H1 (cell line): ENCODE measurements at regions not wholly inside any gene's neighbourhood (a gene's known extent, or its start where the extent isn't known, plus 50 kb on each side); places are given as distances from the start of the nearest gene placed in this dataset.
A peak's percentile ranks its signal among the peaks of the same experiment; 100 is the strongest.

Source experiments
- CTCF ChIA-PET: fragments of 300-600 bp; sonication (Branson Sonifier 250); formaldehyde crosslinking; loops from one replicate; lab custom pipeline; 2021; ENCODE audit not compliant: partially characterized antibody; lab: Charles Lee
- POLR2A ChIA-PET: fragments of 300-600 bp; sonication (Branson Sonifier 250); formaldehyde crosslinking; loops from one replicate; lab custom pipeline; 2021; ENCODE audit warnings: inconsistent platforms; ENCODE audit not compliant: partially characterized antibody; lab: Charles Lee
- DNase-seq, 2 experiments: peaks; one replicate each; pipeline versions ENCODE4 v3.0.0 to v3.0.0-alpha.2; 2010 to 2022; ENCODE audit warnings: low spot score in 2 of 2, low read depth in 1 of 2, mixed read lengths in 1 of 2
- FAIRE-seq: peaks from 2 replicates; lab custom pipeline; 2011; peaks lifted over from hg19 to GRCh38; lab: Jason Lieb, UNC
- H2AFZ ChIP-seq: 2 replicates; pipeline ENCODE4 v1.8.1; 2012; ENCODE audit warnings: low read length, inconsistent platforms
- H2AK5ac ChIP-seq: 2 replicates; pipeline ENCODE4 v1.6.1; 2013; ENCODE audit warnings: low read depth, low read length
- H2BK120ac ChIP-seq: replicated peaks from 2 replicates; pipeline ENCODE3; 2013; ENCODE audit warnings: low read depth, low read length, inconsistent platforms
- H2BK12ac ChIP-seq: 2 replicates; pipeline ENCODE4 v1.6.1; 2013; ENCODE audit warnings: low read depth, low read length
- H2BK15ac ChIP-seq: 2 replicates; pipeline ENCODE4 v1.6.1; 2013; ENCODE audit warnings: low read length
- H2BK20ac ChIP-seq: 2 replicates; pipeline ENCODE4 v1.6.1; 2013; ENCODE audit warnings: low read length
- H2BK5ac ChIP-seq: 2 replicates; pipeline ENCODE4 v1.6.1; 2013; ENCODE audit warnings: low read depth, low read length
- H3K14ac ChIP-seq: 2 replicates; pipeline ENCODE4 v1.6.1; 2013; ENCODE audit warnings: inconsistent platforms; ENCODE audit not compliant: insufficient read length
- H3K18ac ChIP-seq: 2 replicates; pipeline ENCODE4 v1.6.1; 2013; ENCODE audit warnings: low read length; ENCODE audit errors: extremely low read depth
- H3K23ac ChIP-seq: 2 replicates; pipeline ENCODE4 v1.6.1; 2013; ENCODE audit warnings: inconsistent platforms; ENCODE audit not compliant: insufficient read length
- H3K23me2 ChIP-seq: 2 replicates; pipeline ENCODE4 v1.6.1; 2013; ENCODE audit warnings: low read depth, low read length
- H3K27ac ChIP-seq: 2 replicates; pipeline ENCODE4 v1.6.1; 2011; ENCODE audit warnings: low read depth, low read length, inconsistent platforms
- H3K27me3 ChIP-seq, 4 experiments: replicated peaks in 1 of 4; 1 replicate in 1 of 4; 2 replicates in 3 of 4; pipeline versions ENCODE4 v1.6.1 to v1.8.1; 2011 to 2013; ENCODE audit warnings: low read length in 3 of 4, mild to moderate bottlenecking in 3 of 4, inconsistent platforms in 2 of 4, mixed read lengths in 2 of 4, moderate library complexity in 1 of 4; ENCODE audit not compliant: control insufficient read depth in 3 of 4, insufficient read depth in 3 of 4; ENCODE audit errors: extremely low read depth in 1 of 4
- H3K36me3 ChIP-seq, 4 experiments: 2 replicates each; pipeline versions ENCODE4 v1.6.1 to v1.8.1; 2011 to 2013; ENCODE audit warnings: mild to moderate bottlenecking in 4 of 4, low read length in 3 of 4, moderate library complexity in 2 of 4, control low read depth in 1 of 4, inconsistent platforms in 1 of 4; ENCODE audit not compliant: insufficient read depth in 4 of 4, control insufficient read depth in 2 of 4
- H3K4ac ChIP-seq: replicated peaks from 2 replicates; pipeline ENCODE3; 2013; ENCODE audit warnings: low read length, low read depth, mixed read lengths, inconsistent platforms; ENCODE audit not compliant: insufficient read length
- H3K4me1 ChIP-seq, 4 experiments: replicated peaks in 1 of 4; 1 replicate in 1 of 4; 2 replicates in 3 of 4; pipeline versions ENCODE4 v1.6.1 to v1.8.1; 2011 to 2013; ENCODE audit warnings: low read length in 3 of 4, inconsistent platforms in 2 of 4, mixed read lengths in 1 of 4; ENCODE audit not compliant: insufficient read depth in 4 of 4, control insufficient read depth in 3 of 4
- H3K4me2 ChIP-seq, 2 experiments: 2 replicates each; pipeline versions ENCODE4 v1.6.1 to v1.8.1; 2011 to 2013; ENCODE audit warnings: low read depth in 2 of 2, low read length in 2 of 2, control low read depth in 1 of 2, inconsistent platforms in 1 of 2, mild to moderate bottlenecking in 1 of 2; ENCODE audit not compliant: insufficient read depth in 1 of 2
- H3K4me3 ChIP-seq, 4 experiments: fragments of 200-600, 300-600 bp in 1 of 4; sonication (generic), shearing (Covaris generic), sonication (Bioruptor Twin) in 1 of 4; 2 replicates each; pipeline versions ENCODE4 v1.5.1 to v1.8.1; 2011 to 2016; ENCODE audit warnings: low read length in 4 of 4, low read depth in 3 of 4, control low read depth in 2 of 4, inconsistent platforms in 2 of 4, mild to moderate bottlenecking in 2 of 4, mixed read lengths in 1 of 4, moderate library complexity in 1 of 4; ENCODE audit not compliant: insufficient read depth in 2 of 4; ENCODE audit errors: extremely low read depth in 1 of 4
- H3K56ac ChIP-seq: replicated peaks from 2 replicates; pipeline ENCODE3; 2013; ENCODE audit warnings: low read depth, mild to moderate bottlenecking, mixed read lengths, low read length, inconsistent platforms; ENCODE audit not compliant: insufficient read length
- H3K79me1 ChIP-seq: 2 replicates; pipeline ENCODE4 v1.6.1; 2013; ENCODE audit warnings: low read depth, low read length, control low read depth
- H3K79me2 ChIP-seq, 2 experiments: 2 replicates each; pipeline versions ENCODE4 v1.6.1 to v1.8.1; 2012 to 2013; ENCODE audit warnings: low read length in 2 of 2, mild to moderate bottlenecking in 2 of 2, inconsistent platforms in 1 of 2; ENCODE audit not compliant: insufficient read depth in 2 of 2, control insufficient read depth in 1 of 2
- H3K9ac ChIP-seq, 4 experiments: replicated peaks in 1 of 4; 1 replicate in 1 of 4; 2 replicates in 3 of 4; pipeline versions ENCODE4 v1.6.1 to v1.8.1; 2011 to 2013; ENCODE audit warnings: low read depth in 3 of 4, low read length in 3 of 4, control low read depth in 2 of 4, mild to moderate bottlenecking in 2 of 4, moderate library complexity in 2 of 4, inconsistent platforms in 1 of 4; ENCODE audit errors: extremely low read depth in 1 of 4
- H3K9me3 ChIP-seq, 2 experiments: 2 replicates each; pipeline versions ENCODE4 v1.6.1 to v1.8.1; 2012 to 2013; ENCODE audit warnings: mild to moderate bottlenecking in 2 of 2, moderate library complexity in 2 of 2, control low read depth in 1 of 2, inconsistent platforms in 1 of 2, low read depth in 1 of 2, low read length in 1 of 2, mixed read lengths in 1 of 2; ENCODE audit not compliant: insufficient read depth in 2 of 2
- H4K20me1 ChIP-seq, 2 experiments: replicated peaks in 1 of 2; 2 replicates each; pipeline versions ENCODE3 to v1.8.1; 2011 to 2013; ENCODE audit warnings: inconsistent platforms in 2 of 2, low read length in 2 of 2, mild to moderate bottlenecking in 1 of 2; ENCODE audit not compliant: insufficient read depth in 2 of 2, control insufficient read depth in 1 of 2
- H4K5ac ChIP-seq: 2 replicates; pipeline ENCODE4 v1.6.1; 2013; ENCODE audit warnings: low read length, low read depth, mixed read lengths, inconsistent platforms; ENCODE audit not compliant: insufficient read length
- H4K8ac ChIP-seq: 2 replicates; pipeline ENCODE4 v1.8.0; 2013; ENCODE audit warnings: mild to moderate bottlenecking, moderate library complexity, low read length, inconsistent platforms; ENCODE audit not compliant: insufficient read depth; ENCODE audit errors: extremely low read depth
- H4K91ac ChIP-seq: replicated peaks from 2 replicates; pipeline ENCODE3; 2013; ENCODE audit warnings: low read length, mixed read lengths, inconsistent platforms; ENCODE audit not compliant: insufficient read length
- CTCF ChIP-seq, 3 experiments: IDR thresholded peaks; 1 replicate in 2 of 3; 2 replicates in 1 of 3; pipeline versions ENCODE4 v1.5.1 to v1.6.1; 2011; ENCODE audit warnings: low read length in 3 of 3, mild to moderate bottlenecking in 3 of 3, inconsistent platforms in 2 of 3, low read depth in 1 of 3, moderate library complexity in 1 of 3; ENCODE audit not compliant: insufficient read depth in 1 of 3; ENCODE audit errors: control extremely low read depth in 1 of 3
- RAD21 ChIP-seq, 2 experiments: IDR thresholded peaks in 1 of 2; conservative IDR thresholded peaks in 1 of 2; 2 replicates each; pipeline ENCODE4 v1.6.1; 2011; ENCODE audit warnings: low read depth in 2 of 2, low read length in 2 of 2, improper control_type of control experiment in 1 of 2, inconsistent platforms in 1 of 2, mild to moderate bottlenecking in 1 of 2, moderate library complexity in 1 of 2
- TEAD4 ChIP-seq: IDR thresholded peaks from 2 replicates; pipeline ENCODE4 v1.6.1; 2012; ENCODE audit warnings: low read depth, low read length, inconsistent platforms, mixed read lengths
- WGBS, 2 experiments: shearing (Covaris generic) in 1 of 2; methylation state at CpG; one replicate each; pipeline versions ENCODE4 v1.1.6 to v1.1.7; 2013 to 2015; ENCODE audit warnings: low lambda C conversion rate in 2 of 2, mixed read lengths in 2 of 2, inconsistent platforms in 1 of 2, low coverage in 1 of 2, missing lambda C conversion rate in 1 of 2; ENCODE audit not compliant: insufficient replicate concordance in 2 of 2, insufficient coverage in 1 of 2, insufficient read length in 1 of 2; ENCODE audit errors: extremely low coverage in 1 of 2, missing lambda C conversion rate in 1 of 2; 5-methylcytosine and 5-hydroxymethylcytosine counted together

- DNase-seq (peak; percentile 19 to 54), FAIRE-seq (peak; percentile 89)
- no peaks in the 10 kb centered on the region for H3K79me1 ChIP-seq
- no peaks in the 10 kb centered on the region for H3K9me3 ChIP-seq
- CTCF ChIA-PET: interaction anchor here (0.7 to 1.4 kb wide), 3 partner anchors 14 to 408 kb away, joined by 3 read pairs; no protein-coding TSS in a partner anchor
- H3K4me2 ChIP-seq: no peak overlapping the region
- no peak overlapping the region for H4K91ac ChIP-seq
- H2BK15ac ChIP-seq: no peak overlapping the region
- no peak overlapping the region for H2AK5ac ChIP-seq
- H3K9ac ChIP-seq: no peak overlapping the region
- H4K5ac ChIP-seq: no peak overlapping the region
- no peaks in the 10 kb centered on the region for H3K4me1 ChIP-seq
- no peak overlapping the region for H3K56ac ChIP-seq
- no peak overlapping the region for H2BK120ac ChIP-seq
- H3K27ac ChIP-seq: no peak overlapping the region
- H2BK12ac ChIP-seq: no peak overlapping the region
- no peak overlapping the region for H3K23ac ChIP-seq
- no peak overlapping the region for H3K14ac ChIP-seq
- H2AFZ ChIP-seq: no peak overlapping the region
- no peaks in the 10 kb centered on the region for H4K20me1 ChIP-seq
- no peak overlapping the region for H2BK20ac ChIP-seq
- H3K27me3 ChIP-seq: peaks cover 0 to 1% (median 0%) of the 10 kb centered on the region in 4 experiments; a peak in 1 of 7 replicates
- H3K79me2 ChIP-seq: no peaks in the 10 kb centered on the region
- WGBS, 2 experiments: 55% methylated on average over 10 of the region's 10 CpGs; no CpG with 5 or more reads in 1 of the 2 experiments
- POLR2A ChIA-PET: no interaction called here
- H3K4me3 ChIP-seq: no peak overlapping the region
- no peak overlapping the region for H2BK5ac ChIP-seq
- H3K4ac ChIP-seq: no peak overlapping the region
- H4K8ac ChIP-seq: no peak overlapping the region
- no peaks in the 10 kb centered on the region for H3K23me2 ChIP-seq
- TF ChIP-seq RAD21 (IDR thresholded peaks at IDR 0.05 in 1 of 2, conservative IDR thresholded peaks at IDR 0.05 in 1 of 2; ENCODE audit: low read depth in 2 of 2, low read length in 2 of 2) (peak; percentile 73 to 75), TEAD4 (no peak), CTCF (IDR thresholded peaks at IDR 0.05; ENCODE audit: control extremely low read depth in 1 of 3, insufficient read depth in 1 of 3, low read depth in 1 of 3, low read length in 3 of 3) (peak; percentile 63 to 77 (median 68))
- no peaks in the 10 kb centered on the region for H3K36me3 ChIP-seq
- H3K18ac ChIP-seq: no peak overlapping the region
Measured at GRCh38 chr16:76639685-76640289, 362.6 kb downstream of the CNTNAP4 start.
